AG09309 (cell line): ENCODE measurements at regions not wholly inside any gene's neighbourhood (a gene's known extent, or its start where the extent isn't known, plus 50 kb on each side); places are given as distances from the start of the nearest gene placed in this dataset.

Experiments
- DNase-seq: peaks from one replicate; pipeline ENCODE4 v3.0.0-alpha.2; 2010; ENCODE audit warnings: low read depth
- H3K4me3 ChIP-seq: 2 replicates; pipeline ENCODE4 v1.5.1; 2011; ENCODE audit warnings: mild to moderate bottlenecking, low read depth, low read length, moderate library complexity; ENCODE audit not compliant: control insufficient read depth
- TF ChIP-seq, protein P1 (sequence below): IDR thresholded peaks from 2 replicates; pipeline ENCODE4 v1.5.1; 2011; ENCODE audit warnings: mild to moderate bottlenecking, low read depth, low read length, inconsistent platforms; ENCODE audit not compliant: insufficient read depth, control insufficient read depth; ENCODE audit errors: missing control alignments

DNA sequence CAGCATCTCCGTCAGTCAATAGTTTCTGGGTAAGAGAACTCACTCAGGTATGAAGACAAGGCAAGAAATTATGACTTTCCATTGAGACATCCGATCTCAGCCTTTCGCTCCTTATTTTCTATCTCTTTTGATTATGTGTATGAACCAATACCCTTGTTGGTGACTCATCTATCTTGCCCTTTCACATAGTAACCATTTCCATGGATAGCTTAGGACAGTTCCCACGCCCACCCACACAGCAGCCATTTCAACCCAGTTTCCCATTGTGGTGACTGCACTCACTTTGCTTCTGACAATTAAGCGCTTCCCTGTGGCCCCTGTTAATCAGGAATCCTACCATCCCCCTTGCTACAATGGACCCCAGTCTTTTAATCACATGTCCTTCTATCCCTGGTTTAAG is 210.6 kb upstream of the ADGRL2 start:
- H3K4me3 ChIP-seq = no peak overlapping the region
- DNase-seq = no peak
- TF ChIP-seq, protein P1, sequence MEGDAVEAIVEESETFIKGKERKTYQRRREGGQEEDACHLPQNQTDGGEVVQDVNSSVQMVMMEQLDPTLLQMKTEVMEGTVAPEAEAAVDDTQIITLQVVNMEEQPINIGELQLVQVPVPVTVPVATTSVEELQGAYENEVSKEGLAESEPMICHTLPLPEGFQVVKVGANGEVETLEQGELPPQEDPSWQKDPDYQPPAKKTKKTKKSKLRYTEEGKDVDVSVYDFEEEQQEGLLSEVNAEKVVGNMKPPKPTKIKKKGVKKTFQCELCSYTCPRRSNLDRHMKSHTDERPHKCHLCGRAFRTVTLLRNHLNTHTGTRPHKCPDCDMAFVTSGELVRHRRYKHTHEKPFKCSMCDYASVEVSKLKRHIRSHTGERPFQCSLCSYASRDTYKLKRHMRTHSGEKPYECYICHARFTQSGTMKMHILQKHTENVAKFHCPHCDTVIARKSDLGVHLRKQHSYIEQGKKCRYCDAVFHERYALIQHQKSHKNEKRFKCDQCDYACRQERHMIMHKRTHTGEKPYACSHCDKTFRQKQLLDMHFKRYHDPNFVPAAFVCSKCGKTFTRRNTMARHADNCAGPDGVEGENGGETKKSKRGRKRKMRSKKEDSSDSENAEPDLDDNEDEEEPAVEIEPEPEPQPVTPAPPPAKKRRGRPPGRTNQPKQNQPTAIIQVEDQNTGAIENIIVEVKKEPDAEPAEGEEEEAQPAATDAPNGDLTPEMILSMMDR = no peak

DNA sequence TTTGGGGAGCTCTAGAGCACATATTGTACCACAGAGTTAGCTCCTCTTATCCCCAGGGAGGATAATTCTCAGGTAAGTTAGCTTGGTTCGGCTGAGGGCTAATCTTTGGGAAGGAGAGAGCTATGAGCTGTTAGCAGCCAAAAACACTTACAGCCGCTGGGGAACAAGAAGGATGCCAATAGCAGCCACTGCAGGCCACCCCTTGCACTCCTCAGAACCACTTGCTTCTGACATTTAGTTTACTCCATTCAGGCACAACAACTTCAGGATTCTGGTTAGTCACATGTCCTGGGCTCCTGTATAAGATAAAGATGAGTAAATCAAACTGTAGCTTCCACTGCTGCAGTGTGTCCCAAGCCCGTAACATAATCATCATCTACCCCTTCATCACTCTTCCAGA is 212.6 kb upstream of the ADGRL2 start:
- DNase-seq = no peak
- TF ChIP-seq, protein P1 = no peak
- no peak overlapping the region for H3K4me3 ChIP-seq

DNA sequence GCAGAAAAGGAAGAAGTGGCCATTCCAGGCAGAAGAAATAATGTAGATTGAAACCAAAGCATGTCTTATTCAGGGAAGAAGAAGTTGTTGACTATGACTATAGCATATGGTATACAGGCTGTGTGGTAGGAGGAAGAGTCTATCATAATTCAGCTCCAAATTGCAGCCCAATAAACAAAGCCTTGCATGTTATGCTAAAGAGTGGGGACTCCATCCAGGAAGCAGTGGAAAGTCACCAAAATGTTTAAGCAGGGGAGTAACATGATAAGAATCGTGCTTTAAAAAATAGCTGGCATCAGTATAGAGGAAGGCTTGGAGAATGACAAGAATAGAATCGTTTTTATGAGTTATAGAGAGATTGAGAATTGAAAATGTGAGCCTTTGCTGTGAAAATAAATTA is 213.3 kb upstream of the ADGRL2 start:
- DNase-seq = no peak
- no peak overlapping the region for H3K4me3 ChIP-seq
- TF ChIP-seq, protein P1 = no peak

DNA sequence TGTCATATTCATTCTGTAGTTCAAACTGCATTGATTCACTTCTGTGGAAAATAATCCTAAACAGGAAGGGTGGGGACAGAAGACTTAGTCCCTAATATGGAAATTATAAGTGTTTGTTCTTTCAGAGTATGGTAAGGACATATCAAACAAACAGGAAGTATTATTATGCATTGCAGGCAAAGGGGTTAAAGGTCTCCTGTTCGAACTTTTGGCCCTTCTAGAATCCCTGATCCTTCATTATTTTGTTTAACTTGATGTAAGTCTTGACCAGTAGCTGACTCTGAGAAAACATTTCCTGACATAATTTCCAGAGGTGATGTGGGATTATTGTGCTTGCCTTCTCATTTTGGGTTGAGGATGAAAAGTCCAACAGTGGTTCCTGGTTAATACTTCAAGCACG is 215.4 kb upstream of the ADGRL2 start:
- H3K4me3 ChIP-seq = no peak overlapping the region
- DNase-seq = no peak
- TF ChIP-seq, protein P1 = no peak

DNA sequence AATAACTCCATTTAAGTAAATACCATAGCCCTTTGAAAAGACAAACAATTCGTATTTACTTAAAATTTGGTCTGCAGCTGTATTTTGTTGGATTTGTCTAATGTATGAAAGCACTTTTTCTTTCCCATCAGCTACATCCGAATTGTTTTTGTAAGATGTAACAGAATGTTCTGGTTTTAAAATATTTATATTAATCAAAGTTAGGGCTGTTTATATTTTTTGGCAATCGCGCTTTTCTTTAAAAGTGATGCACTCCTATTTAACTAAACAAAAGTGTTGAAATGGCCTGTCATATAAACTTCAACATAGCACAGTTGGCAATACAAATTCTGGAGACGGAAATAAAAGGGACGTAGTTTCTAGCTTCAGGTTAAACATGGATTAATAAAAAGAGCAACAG is 216.3 kb upstream of the ADGRL2 start:
- no peak overlapping the region for H3K4me3 ChIP-seq
- DNase-seq = no peak
- TF ChIP-seq, protein P1 = no peak

DNA sequence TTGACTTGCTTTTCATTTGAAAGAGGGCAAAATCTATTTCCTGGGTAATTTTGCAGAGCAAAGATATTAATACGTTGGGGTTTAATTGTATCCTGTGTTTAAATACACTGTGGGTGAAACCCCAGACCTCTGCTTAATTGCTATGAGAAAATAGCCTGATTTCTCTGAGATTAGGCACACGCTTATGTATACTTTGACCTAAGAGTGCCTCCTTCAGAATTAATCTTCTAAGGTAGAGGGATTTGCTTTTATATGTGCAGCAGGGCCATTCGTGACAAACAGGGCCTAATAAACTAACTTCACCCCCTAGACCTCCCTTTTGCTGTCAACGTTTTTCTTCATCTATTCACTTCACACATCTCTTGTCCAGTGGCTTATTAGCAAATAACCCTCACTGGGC is 216.9 kb upstream of the ADGRL2 start:
- no peak for DNase-seq
- TF ChIP-seq, protein P1 = no peak
- no peak overlapping the region for H3K4me3 ChIP-seq

DNA sequence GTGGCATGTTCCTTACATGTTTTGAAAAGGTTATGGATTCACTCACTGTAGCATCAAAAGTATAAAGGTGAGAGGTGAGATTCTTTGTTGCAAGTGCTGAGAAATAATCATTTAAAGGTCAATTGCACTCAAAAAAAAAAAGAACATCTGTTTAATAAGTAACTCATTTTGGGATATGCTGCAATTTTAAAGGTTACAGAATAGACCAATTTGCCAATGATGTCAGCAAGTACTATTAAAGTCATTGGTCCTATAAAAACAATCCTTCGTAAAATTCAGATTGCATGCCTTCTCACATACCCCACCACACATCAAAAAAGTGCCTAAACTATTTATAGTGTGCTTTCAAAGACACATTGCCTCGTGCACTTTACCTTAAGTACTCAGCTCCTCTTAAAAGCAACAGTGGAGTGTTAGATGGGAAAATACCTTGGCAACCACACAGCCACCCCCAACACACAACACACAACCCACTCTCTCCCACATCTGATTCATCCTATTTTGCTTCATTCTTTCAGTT is 218.2 kb upstream of the ADGRL2 start:
- DNase-seq = peak; percentile 7
- H3K4me3 ChIP-seq = no peak overlapping the region
- TF ChIP-seq, protein P1 = no peak
